Stimulated activated CD4-positive, alpha-beta T cell treated with anti-CD3 and anti-CD28 coated beads, Interleukin-4, amount 100 ng/mL, for 1 hour (primary cell): ENCODE measurements at regions not wholly inside any gene's neighbourhood (a gene's known extent, or its start where the extent isn't known, plus 50 kb on each side); places are given as distances from the start of the nearest gene placed in this dataset.
A peak's percentile ranks its signal among the peaks of the same experiment; 100 is the strongest.
"Not testable (repeated sequence)": the region's sequence is repeated elsewhere in the genome, so short reads cannot be mapped to it uniquely, and the experiment has no call there.

Experiments
- DNase-seq: peaks from one replicate; pipeline ENCODE4 v3.0.0-alpha.2; 2020

DNA sequence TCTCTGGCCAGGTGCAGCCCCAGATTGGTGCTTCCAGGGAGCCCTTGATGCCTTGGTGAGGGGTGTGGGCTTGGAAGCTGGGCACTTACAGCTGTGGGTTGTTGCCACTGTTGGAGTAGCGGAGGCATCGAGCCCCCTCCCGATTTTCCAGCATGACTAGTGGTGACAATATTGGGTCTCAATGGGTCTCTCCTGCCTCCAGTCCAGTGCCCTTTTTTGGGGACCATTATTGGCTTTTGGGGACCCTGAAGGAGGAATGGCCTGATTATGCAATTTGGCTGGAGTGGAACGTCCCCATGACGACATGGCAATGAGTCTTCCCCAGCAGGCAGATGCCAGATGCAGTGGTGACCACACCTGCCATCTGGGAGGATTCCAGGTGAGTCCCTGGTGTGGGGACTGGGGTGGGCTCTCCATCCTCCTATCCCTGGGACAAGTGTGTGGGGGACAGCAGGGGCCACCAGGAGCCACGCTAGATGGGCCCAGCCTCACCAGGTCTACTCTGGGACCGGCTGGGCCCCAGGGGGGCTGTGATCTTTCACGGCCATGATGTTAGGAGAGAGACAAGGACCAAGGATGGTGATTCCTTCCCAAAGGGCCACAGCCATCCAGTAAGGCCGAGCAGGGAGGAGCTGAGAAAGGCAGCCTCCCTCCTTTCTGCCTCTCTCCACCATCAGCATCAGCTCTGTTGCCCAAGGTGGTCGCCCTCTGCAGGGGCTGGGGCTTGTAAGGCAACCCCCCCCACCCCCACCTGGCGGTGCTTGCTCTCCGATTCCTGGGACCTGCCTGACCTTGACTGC lies 196.8 kb downstream of the GOLGA6L6 start:
- no peak for DNase-seq

DNA sequence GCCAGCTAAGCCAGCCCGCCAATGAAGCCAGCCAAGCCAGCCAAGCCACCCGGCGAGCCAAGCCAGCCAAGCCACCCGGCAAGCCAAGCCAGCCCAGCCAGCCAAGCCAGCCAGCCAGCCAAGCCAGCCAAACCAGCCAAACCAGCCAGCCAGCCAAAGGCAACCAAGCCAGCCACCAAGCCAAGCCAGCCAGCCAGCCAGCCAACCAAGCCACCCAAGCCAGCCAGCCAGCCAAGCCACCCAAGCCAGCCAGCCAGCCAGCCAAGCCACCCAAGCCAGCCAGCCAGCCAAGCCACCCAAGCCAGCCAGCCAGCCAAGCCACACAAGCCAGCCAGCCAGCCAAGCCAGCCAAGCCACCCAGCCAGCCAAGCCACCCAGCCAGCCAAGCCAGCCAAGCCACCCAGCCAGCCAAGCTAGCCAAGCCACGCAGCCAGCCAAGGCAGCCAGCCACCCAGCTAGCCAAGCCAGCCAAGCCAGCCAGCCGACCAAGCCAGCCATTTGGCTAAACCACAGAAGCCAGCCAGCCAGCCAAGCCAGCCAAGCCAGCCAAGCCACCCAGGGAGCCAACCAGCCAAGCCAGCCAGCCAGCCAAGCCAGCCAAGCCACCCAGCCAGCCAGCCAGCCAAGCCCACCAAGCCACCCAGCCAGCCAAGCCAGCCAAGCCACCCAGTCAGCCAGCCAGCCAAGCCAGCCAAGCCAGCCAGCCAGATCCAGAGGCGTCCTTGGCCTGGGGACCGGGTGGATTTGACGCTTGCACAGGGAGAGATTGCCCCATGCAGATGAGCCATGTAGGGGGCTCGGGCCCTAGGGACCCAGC lies 198.0 kb downstream of the GOLGA6L6 start:
- DNase-seq: peak; percentile 2

DNA sequence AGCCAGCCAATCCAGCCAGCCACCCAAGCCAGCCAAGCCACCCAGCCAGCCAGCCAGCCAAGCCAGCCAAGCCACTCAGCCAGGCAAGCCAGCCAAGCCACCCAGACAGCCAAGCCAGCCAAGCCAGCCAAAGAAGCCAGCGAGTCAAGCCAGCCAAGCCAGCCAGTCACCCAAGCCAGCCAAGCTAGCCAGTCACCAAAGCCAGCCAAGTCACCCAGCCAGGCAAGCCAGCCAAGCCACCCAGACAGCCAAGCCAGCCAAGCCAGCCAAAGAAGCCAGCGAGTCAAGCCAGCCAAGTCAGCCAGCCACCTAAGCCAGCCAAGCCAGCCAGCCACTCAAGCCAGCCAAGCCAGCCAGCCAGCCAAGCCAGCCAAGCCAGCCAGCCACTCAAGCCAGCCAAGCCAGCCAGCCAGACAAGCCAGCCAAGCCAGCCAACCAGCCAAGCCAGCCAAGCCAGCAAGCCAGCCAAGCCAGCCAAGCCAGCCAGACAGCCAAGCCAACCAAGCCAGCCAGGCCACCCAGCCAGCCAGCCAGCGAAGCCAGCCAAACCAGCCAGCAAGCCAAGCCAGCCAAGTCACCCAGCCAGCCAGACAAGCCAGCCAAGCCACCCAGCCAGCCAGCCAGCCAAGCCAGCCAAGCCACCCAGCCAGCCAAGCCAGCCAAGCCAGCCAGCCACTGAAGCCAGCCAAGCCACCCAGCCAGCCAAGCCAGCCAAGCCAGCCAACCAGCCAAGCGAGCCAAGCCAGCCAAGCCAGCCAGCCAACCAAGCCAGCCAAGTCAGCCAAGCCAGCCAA lies 198.8 kb downstream of the GOLGA6L6 start:
- not testable (repeated sequence) for DNase-seq

DNA sequence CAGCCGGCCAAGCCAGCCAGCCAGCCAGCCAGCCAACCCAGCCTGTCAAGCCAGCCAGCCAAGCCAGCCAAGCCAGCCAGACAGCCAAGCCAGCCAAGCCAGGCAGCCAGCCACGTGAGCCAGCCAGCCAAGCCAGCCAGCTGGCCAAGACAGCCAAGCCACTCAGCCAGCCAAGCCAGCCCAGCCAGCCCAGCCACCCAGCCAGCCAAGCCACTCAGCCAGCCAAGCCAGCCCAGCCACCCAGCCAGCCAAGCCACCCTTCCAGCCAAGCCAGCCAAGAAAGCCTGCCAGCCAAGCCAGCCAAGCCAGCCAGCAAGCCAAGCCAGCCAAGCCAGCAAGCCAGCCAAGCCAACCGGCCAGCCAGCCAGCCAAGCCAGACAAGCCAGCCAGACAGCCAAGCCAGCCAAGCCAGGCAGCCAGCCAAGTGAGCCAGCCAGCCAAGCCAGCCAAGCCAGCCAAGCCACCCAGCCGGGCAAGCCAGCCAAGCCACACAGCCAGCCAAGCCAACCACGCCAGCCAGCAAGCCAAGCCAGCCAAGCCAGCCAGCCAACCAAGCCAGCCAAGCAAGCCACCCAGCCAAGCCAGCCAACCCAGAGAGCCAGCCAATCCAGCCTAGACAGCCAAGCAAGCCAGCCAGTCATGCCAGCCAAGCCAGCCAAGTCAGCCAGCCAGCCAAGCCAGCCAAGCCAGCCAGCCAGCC lies 199.5 kb downstream of the GOLGA6L6 start:
- peak; percentile 24 for DNase-seq

DNA sequence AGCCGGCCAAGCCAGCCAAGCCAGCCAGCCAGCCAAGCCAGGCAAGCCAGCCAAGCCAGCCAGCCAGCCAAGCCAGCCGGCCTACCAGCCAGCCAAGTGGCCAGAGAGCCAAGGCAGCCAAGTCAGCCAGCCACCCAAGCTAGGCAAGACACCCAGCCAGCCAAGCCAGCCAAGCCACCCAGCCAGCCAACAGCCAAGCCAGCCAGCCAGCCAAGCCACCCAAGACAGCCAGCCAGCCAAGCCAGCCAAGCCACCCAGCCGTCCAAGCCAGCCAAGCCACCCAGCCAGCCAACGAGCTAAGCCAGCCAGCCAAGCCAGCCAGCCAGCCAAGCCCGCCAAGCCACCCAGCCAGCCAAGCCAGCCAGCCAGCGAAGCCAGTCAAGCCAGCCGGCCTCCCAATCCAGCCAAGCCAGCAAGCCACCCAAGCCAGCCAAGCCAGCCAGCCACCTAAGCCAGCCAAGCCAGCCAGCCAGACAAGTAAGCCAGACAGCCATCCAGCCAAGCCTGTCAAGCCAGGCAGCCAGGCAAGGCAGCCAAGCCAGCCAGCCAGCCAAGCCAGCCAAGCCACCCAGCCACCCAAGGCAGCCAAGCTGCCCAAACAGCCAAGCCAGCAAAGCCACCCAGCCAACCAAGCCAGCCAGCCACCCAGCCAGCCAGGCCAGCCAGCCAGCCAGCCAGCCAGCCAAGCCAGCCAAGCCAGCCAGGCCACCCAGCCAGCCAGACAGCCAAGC lies 200.5 kb downstream of the GOLGA6L6 start:
- DNase-seq: peak; percentile 27

DNA sequence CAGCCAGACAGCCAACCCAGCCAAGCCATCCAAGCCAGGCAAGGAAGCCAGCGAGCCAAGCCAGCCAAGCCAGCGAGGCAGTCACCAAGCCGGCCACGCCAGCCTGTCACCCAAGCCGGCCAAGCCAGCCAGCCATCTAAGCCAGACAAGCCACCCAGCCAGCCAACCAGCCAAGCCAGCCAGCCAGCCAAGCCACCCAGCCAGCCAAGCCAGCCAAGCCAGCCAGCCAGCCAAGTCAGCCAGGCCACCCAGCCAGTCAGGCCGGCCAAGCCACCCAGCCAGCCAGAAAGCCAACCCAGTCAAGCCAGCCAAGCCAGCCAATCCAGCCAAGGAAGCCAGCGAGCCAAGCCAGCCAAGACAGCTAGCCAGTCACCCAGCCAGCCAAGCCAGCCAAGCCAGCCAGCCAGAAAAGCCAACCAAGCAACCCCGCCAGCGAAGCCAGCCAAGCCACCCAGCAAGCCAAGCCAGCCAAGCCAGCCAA lies 201.2 kb downstream of the GOLGA6L6 start:
- DNase-seq: peak; percentile 16

DNA sequence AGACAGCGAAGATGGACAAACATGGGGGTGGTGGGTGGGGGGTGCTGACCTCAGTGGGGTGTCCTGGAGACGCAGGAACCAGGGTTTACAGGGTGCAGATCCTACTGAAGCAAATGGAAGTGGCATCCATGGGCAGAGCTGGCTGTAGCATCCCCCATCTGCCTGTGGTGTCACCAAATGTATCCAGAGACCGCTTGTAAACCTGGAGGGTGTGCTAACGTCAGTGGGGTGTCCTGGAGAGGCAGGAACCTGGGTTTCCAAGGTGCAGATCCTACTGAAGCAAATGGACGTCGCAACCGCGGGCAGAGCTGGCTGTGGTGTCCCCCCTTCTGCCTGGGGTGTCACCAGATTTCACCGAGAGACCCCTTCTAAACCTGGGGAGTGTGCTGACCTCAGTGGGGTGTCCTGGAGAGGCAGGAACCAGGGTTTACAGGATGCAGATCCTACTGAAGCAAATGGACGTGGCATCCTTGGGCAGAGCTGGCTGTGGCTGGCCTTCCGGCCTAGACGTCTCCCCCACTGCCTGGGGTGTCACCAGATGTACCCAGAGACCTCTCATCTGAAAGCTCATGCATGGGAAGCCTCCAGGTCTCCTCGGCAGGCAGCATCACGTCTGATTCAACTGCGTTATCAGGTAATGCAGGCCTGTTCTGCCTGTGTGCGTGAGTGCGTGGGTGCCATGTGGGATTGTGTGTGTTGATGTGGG lies 202.4 kb downstream of the GOLGA6L6 start:
- not testable (repeated sequence) for DNase-seq

DNA sequence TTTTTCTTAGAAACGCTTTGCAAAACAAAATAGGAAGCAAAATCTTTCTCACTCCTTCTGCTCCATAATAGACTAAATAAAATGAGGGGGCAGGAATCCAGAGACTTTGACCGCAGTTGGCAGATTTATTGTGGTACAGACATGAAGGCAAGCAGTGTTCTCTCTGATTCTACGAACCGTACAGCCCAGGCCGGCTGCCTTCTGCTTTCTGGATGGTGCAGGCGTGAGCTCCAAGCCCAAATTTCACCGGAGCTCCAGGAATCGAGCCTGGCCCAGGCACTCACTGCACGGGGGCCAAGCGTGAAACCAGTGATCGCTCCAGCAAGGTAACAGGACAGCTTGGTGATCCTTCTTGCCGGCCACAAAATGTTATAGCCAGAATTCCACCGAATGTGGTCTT lies 202.9 kb downstream of the GOLGA6L6 start:
- DNase-seq: not testable (repeated sequence)

DNA sequence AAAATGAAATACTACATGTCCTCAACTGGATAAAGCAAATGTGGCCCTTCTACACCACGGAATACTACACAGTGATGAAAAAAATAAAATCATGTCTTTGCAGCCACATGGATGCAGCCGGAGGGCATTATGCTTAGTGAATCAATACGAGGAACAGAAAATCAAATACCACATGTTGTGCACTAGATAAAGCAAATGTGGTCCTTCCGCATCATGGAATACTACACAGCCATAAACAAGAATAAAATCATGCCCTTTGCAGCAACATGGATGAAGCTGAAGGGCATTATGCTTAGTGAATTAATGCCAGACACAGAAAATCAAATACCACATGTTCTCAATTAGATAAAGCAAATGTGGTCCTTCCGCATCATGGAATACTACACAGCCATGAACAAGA lies 204.4 kb downstream of the GOLGA6L6 start:
- DNase-seq: not testable (repeated sequence)

DNA sequence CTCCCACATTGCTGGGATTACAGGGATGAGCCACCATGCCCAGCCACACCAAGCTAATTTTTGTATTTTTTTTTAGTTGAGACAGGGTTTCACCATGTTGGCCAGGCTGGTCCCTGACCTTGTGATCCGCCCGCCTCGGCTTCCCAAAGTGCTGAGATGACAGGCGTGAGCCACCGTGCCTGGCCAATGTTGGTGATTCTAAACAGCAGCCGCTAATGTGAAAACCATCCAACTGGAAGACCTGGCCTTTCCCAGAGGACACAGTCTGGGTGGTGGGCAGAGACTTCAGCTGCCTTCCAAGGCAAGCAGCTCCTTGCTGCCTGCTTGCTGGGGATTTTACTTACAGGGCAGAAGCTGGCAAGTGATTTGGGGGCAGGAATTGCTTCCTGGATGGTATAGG lies 207.1 kb downstream of the GOLGA6L6 start:
- DNase-seq: not testable (repeated sequence)

DNA sequence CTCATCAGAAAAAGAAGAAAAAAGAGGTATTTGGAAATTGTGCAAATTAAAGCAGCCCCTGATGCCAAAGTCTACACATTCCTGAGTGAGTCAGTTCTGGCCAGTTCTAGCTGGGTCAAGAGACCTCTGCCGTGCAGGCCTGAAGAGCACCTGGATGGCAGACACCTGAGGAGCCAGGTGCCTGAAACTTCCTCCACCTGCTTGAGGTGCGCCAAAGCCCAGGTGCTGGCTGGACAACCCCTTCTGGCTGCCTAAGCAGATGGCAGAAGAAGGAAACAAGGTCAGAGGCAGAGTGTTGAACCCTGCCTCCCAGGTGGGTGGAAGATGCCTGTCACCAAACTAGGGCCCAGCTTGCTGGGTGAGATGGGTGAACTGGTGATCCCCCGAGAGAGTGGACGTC lies 215.8 kb downstream of the GOLGA6L6 start:
- DNase-seq: not testable (repeated sequence)

DNA sequence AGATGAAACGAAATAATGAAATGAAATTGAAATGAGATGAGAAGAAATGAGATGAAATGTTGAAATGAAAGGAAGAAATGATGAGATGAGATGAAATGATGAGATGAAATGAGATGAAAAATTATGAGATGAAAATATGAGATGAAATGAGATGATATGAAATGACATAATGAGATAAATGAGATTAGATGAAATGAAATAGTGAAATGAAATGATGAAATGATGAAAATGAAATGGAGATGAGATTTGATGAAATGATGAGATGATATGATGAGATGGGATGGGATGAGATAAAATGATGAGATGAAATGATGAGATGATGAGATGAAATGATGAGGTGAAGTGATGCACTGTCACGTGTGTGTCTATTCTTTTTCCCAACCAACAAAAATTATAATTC lies 224.5 kb downstream of the GOLGA6L6 start:
- DNase-seq: not testable (repeated sequence)

DNA sequence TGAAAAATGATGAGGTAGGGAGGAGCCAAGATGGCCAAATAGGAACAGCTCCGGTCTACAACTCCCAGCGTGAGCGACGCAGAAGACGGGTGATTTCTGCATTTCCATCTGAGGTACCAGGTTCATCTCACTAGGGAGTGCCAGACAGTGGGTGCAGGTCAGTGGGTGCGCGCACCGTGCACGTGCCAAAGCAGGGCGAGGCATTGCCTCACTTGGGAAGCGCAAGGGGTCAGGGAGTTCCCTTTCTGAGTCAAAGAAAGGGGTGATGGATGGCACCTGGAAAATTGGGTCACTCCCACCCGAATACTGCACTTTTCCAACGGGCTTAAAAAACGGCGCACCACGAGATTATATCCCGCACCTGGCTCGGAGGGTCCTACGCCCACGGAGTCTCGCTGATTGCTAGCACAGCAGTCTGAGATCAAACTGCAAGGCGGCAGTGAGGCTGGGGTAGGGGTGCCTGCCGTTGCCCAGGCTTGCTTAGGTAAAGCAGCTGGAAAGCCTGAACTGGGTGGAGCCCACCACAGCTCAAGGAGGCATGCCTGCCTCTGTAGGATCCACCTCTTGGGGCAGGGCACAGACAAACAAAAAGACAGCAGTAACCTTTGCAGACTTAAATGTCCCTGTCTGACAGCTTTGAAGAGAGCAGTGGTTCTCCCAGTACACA lies 230.5 kb downstream of the GOLGA6L6 start:
- not testable (repeated sequence) for DNase-seq

DNA sequence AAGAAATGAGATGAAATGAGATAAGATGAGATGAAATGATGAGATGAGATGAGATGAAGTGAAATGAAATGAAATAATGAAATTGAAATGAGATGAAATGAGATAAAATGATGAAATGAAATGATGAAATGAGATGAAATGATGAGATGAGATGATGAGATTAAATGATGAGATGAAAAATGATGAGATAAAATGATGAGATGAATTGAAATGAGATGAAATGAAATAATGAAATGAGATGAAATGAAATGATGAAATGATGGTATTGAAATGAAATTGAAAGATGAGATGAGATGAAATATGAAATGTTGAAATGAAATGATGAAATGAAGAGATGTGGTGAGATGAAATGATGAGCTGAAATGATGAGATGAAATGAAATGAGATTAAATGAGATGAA lies 231.0 kb downstream of the GOLGA6L6 start:
- no peak for DNase-seq

DNA sequence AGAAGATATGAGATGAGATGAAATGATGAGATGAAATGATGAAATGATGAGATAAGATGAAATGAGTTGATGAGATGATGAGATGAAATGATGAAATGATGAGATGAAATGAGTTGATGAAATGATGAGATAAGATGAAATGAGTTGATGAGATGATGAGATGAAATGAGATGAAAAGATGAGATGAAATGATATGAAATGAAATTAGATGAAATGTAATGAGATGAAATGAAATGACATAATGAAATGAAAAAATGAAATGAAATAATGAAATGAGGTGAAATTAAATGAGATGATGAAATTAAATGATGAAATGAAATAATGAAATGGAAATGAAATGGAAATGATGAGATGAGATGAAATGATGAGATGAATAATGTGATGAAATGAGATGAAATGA lies 231.6 kb downstream of the GOLGA6L6 start:
- DNase-seq: not testable (repeated sequence)

DNA sequence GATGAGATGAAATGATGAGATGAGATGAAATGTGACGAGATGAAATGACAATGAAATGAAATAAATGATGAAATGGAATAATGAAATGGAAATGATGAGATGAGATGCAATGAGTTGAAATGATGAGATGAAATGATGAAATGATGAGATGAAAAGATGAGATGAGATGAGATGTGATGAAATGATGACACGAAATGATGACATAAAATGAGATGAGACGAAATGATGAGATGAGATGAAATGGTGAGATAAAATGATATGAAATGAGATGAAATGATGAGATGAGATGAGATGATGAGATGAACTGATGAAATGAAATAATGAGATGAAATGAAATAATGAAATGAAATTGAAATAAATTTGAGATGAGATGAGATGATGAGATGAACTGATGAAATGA lies 232.2 kb downstream of the GOLGA6L6 start:
- not testable (repeated sequence) for DNase-seq

DNA sequence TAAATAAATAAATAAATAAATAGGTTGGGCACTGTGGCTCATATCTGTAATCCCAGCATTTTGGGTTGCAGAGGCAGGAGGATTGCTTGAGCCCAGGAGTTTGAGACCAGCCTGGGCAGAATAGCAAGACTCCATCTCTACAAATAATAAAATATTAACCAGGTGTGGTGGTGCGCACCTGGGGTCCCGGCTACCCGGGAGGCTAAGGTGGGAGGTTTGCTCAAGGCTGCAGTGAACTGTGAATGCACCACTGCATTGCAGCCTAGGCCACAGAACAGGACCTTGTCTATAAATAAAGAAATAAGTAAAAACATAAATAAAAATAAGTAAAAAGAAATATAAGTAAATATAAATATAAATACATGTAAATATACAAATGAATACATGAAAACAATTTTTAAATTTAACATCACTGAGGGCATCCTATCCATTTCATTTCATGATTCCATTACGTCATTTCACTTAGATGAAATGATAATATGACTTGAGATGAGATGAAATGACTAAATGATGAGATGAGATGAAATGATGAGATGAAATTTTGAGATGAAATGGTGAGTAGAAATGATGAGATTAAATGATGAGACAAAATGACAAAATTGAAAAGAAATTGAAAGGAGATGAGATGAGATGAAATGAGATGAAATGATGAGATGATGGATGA lies 233.4 kb downstream of the GOLGA6L6 start:
- not testable (repeated sequence) for DNase-seq

DNA sequence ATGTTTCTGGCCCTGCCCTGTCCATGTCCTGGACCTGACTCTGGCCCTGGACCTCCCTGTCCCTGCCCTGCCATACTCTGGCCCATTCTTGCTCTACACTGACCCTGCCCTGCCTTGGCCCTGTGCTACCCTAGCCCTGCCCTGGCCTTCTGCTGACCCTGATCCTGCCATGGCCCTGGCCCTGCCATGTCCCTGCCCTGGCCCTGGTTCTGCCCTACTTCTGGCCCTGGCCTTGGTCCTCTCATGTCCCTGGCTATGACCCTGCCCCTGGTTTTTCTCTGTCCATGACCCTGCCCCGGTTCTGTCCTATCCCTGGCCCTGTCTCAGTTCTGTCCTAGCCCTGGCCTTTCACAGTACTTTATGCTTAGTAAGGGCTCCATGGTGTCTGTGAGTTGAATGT lies 234.5 kb downstream of the GOLGA6L6 start:
- not testable (repeated sequence) for DNase-seq

DNA sequence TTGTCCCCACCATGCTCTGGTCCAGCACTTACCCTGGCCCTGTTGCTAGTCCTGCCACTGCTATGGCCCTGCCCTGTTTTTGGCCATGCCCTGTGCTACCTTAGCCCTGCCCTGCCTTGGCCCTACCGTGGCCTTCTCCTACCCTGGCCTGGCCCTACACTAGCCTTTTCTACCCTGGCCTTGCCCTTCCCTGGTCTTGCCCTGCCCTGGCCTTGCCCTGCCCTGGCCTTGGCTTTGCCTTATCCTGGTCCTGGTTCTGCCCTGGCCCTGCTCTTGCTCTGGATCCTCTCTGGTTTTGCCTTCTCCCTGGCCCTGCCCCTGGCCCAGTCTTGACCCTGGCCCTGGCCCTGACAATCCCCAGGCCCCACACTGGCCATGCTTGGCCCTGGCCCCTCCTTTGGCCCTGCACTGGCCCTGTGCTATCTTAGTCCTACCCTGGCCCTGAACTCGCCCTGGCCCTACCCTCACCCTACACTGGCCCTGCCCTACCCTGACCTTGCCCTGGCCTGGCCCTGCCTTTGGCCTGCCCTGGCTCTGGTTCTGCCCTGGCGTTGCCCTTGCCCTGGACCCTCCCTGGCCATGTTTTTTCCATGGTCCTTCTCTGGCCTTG lies 235.0 kb downstream of the GOLGA6L6 start:
- DNase-seq: not testable (repeated sequence)
